OCI-LY7 (cell line): ENCODE measurements at regions not wholly inside any gene's neighbourhood (a gene's known extent, or its start where the extent isn't known, plus 50 kb on each side); places are given as distances from the start of the nearest gene placed in this dataset.

Experiments
- BruUV-seq: library from RNA; stranded (reverse); fragments of 400-500 nt; replicated peaks from 2 replicates; lab custom pipeline; 2021; lab: Mats Ljungman, UMichigan
- CTCF ChIA-PET: fragments of 300-600 bp; sonication (Branson Sonifier 250); formaldehyde crosslinking; loops from one replicate; lab custom pipeline; 2022; ENCODE audit warnings: antibody characterized with exemption; ENCODE audit not compliant: unreplicated experiment; lab: Charles Lee
- POLR2A ChIA-PET: fragments of 300-600 bp; sonication (Branson Sonifier 250); formaldehyde crosslinking; loops from one replicate; lab custom pipeline; 2022; ENCODE audit warnings: antibody characterized with exemption; lab: Charles Lee
- DNase-seq: peaks from one replicate; pipeline ENCODE4 v3.0.0-alpha.2; 2015; ENCODE audit warnings: low spot score
- H2AFZ ChIP-seq: fragments of 200-600 bp; sonication (generic), shearing (Covaris generic); 2 replicates; pipeline ENCODE4 v1.6.1; 2014; ENCODE audit warnings: mild to moderate bottlenecking, antibody characterized with exemption, low read length, moderate library complexity
- H3K27ac ChIP-seq: fragments of 200-600 bp; sonication (generic); 2 replicates; pipeline ENCODE4 v1.5.1; 2014; ENCODE audit warnings: mixed run types, low read depth, mild to moderate bottlenecking, moderate library complexity, low read length, inconsistent platforms; ENCODE audit not compliant: poor library complexity, severe bottlenecking
- H3K36me3 ChIP-seq: fragments of 200-600 bp; sonication (generic); 2 replicates; pipeline ENCODE4 v1.6.1; 2014; ENCODE audit warnings: mild to moderate bottlenecking, antibody characterized with exemption, low read length, moderate library complexity, mixed read lengths; ENCODE audit not compliant: insufficient read depth
- H3K4me1 ChIP-seq: fragments of 200-600 bp; sonication (generic); 2 replicates; pipeline ENCODE4 v1.5.1; 2014; ENCODE audit warnings: mild to moderate bottlenecking, low read length; ENCODE audit not compliant: insufficient read depth, poor library complexity, severe bottlenecking
- H3K4me2 ChIP-seq: fragments of 200-600 bp; sonication (generic); 2 replicates; pipeline ENCODE4 v1.6.1; 2014; ENCODE audit warnings: mild to moderate bottlenecking, low read length
- H3K4me3 ChIP-seq: fragments of 200-600 bp; sonication (generic); 2 replicates; pipeline ENCODE4 v1.5.1; 2014; ENCODE audit warnings: mild to moderate bottlenecking, low read depth, low read length; ENCODE audit not compliant: poor library complexity, severe bottlenecking
- H3K79me2 ChIP-seq: fragments of 200-600 bp; sonication (generic); 2 replicates; pipeline ENCODE4 v1.6.1; 2016; ENCODE audit warnings: low read depth, mild to moderate bottlenecking, low read length, moderate library complexity, mixed read lengths; ENCODE audit not compliant: insufficient read depth
- H3K9me2 ChIP-seq: fragments of 200-600 bp; sonication (generic); 2 replicates; pipeline ENCODE4 v1.6.1; 2016; ENCODE audit warnings: mild to moderate bottlenecking, low read length, mixed read lengths; ENCODE audit not compliant: insufficient read depth
- H3K9me3 ChIP-seq: fragments of 200-600 bp; sonication (generic); 2 replicates; pipeline ENCODE4 v1.6.1; 2014; ENCODE audit warnings: mild to moderate bottlenecking, mixed run types, low read length, mixed read lengths
- H4K20me1 ChIP-seq: fragments of 200-600 bp; sonication (generic); 2 replicates; pipeline ENCODE4 v1.6.1; 2014; ENCODE audit warnings: mild to moderate bottlenecking, antibody characterized with exemption, low read length, moderate library complexity, mixed read lengths; ENCODE audit not compliant: insufficient read depth
- CTCF ChIP-seq: fragments of 200-600 bp; sonication (generic); conservative IDR thresholded peaks from 2 replicates; pipeline ENCODE4 v1.5.1; 2014; ENCODE audit warnings: mild to moderate bottlenecking, antibody characterized with exemption, low read length, moderate library complexity, mixed read lengths
- EZH2phosphoT487 ChIP-seq: fragments of 200-600 bp; sonication (generic); IDR thresholded peaks from 2 replicates; pipeline ENCODE4 v1.6.1; 2018; ENCODE audit warnings: low read depth, borderline replicate concordance, mild to moderate bottlenecking, mixed run types, antibody characterized with exemption, low read length, moderate library complexity, mixed read lengths
- intact Hi-C: fragments of 100-400 bp; cut with micrococcal nuclease; formaldehyde crosslinking; loops from one replicate; pipeline ENCODE4 v1.10.0; 2022; ENCODE audit not compliant: unreplicated experiment

GRCh38 chr17:56715613-56716357 is 117.9 kb downstream of the C17orf67 start:
- POLR2A ChIA-PET, result no interaction called here
- H3K4me2 ChIP-seq, result no peak overlapping the region
- BruUV-seq, result no TSS peak
- no peaks in the 10 kb centered on the region for H4K20me1 ChIP-seq
- no peaks in the 10 kb centered on the region for H3K9me3 ChIP-seq
- H3K79me2 ChIP-seq, result no peaks in the 10 kb centered on the region
- no peak overlapping the region for H3K27ac ChIP-seq
- peak overlapping the region; percentile 40 for H2AFZ ChIP-seq
- TF ChIP-seq CTCF (peak; percentile 94), EZH2phosphoT487 (no peak)
- no peaks in the 10 kb centered on the region for H3K36me3 ChIP-seq
- H3K4me3 ChIP-seq, result no peak overlapping the region
- no peaks in the 10 kb centered on the region for H3K9me2 ChIP-seq
- DNase-seq, result peak; percentile 84
- CTCF ChIA-PET, result interaction anchor here (0.5 to 0.7 kb wide), 2 partner anchors 123 to 216 kb away, joined by 3 to 5 read pairs; partner anchors contain the start of gene NOG
- intact Hi-C loops, result loop anchor here (1.0 kb wide), 1 partner anchor 123 kb away; no protein-coding TSS in a partner anchor
- H3K4me1 ChIP-seq, result no peaks in the 10 kb centered on the region

- Histone ChIP-seq H2AFZ (no peak overlapping the region), H3K27ac (no peak overlapping the region), H3K9me3 (no peaks in the 10 kb centered on the region), H3K4me1 (no peaks in the 10 kb centered on the region), H4K20me1 (no peaks in the 10 kb centered on the region), H3K79me2 (no peaks in the 10 kb centered on the region), H3K36me3 (no peaks in the 10 kb centered on the region), H3K9me2 (no peaks in the 10 kb centered on the region), H3K4me3 (no peak overlapping the region), H3K4me2 (no peak overlapping the region)
- ChIA-PET CTCF (no interaction called here), POLR2A (no interaction called here)
- DNase-seq, result no peak
- intact Hi-C loops, result no loop called here
- TF ChIP-seq CTCF (no peak), EZH2phosphoT487 (no peak)
- BruUV-seq, result no TSS peak
Observed at GRCh38 chr17:56717471-56717870, 116.2 kb downstream of the C17orf67 start.

GRCh38 chr17:56718515-56718914 is 115.2 kb downstream of the C17orf67 start:
- Histone ChIP-seq H3K36me3 (no peaks in the 10 kb centered on the region), H3K9me3 (no peaks in the 10 kb centered on the region), H3K4me1 (no peaks in the 10 kb centered on the region), H3K4me2 (no peak overlapping the region), H3K79me2 (no peaks in the 10 kb centered on the region), H4K20me1 (no peaks in the 10 kb centered on the region), H3K9me2 (no peaks in the 10 kb centered on the region), H3K27ac (no peak overlapping the region), H3K4me3 (no peak overlapping the region), H2AFZ (no peak overlapping the region)
- CTCF ChIA-PET, result no interaction called here
- no peak for TF ChIP-seq CTCF
- no peak for TF ChIP-seq EZH2phosphoT487
- POLR2A ChIA-PET, result no interaction called here
- DNase-seq, result peak; percentile 2
- BruUV-seq, result no TSS peak
- intact Hi-C loops, result no loop called here
